CD14-positive monocyte (primary cell): ENCODE measurements at regions not wholly inside any gene's neighbourhood (a gene's known extent, or its start where the extent isn't known, plus 50 kb on each side); places are given as distances from the start of the nearest gene placed in this dataset.
A peak's percentile ranks its signal among the peaks of the same experiment; 100 is the strongest.

Source experiments
- DNase-seq, 3 donors: peaks; one replicate each; pipeline ENCODE4 v3.0.0-alpha.2; 2011 to 2022
- H2AFZ ChIP-seq: 2 replicates; pipeline ENCODE4 v1.6.0; 2012; ENCODE audit warnings: mild to moderate bottlenecking, low read depth, low read length, inconsistent platforms; ENCODE audit not compliant: insufficient read depth, poor library complexity, severe bottlenecking
- H3K27ac ChIP-seq, 2 donors: 1 replicate in 1 of 2; 2 replicates in 1 of 2; pipeline ENCODE4 v1.5.1; 2012 to 2013; ENCODE audit warnings: low read length in 2 of 2, control low read depth in 1 of 2, inconsistent platforms in 1 of 2, low read depth in 1 of 2, mild to moderate bottlenecking in 1 of 2
- H3K27me3 ChIP-seq, 2 donors: one replicate each; pipeline versions ENCODE4 v1.6.0 to v1.6.1; 2011 to 2013; ENCODE audit warnings: low read length in 2 of 2; ENCODE audit not compliant: control insufficient read depth in 2 of 2, insufficient read depth in 2 of 2
- H3K36me3 ChIP-seq, 2 donors: replicated peaks in 1 of 2; 1 replicate in 1 of 2; 2 replicates in 1 of 2; pipeline versions ENCODE4 v1.5.1 to v1.6.1; 2012 to 2013; ENCODE audit warnings: low read length in 2 of 2, control low read depth in 1 of 2, inconsistent platforms in 1 of 2, mild to moderate bottlenecking in 1 of 2; ENCODE audit not compliant: insufficient read depth in 2 of 2, control insufficient read depth in 1 of 2
- H3K4me1 ChIP-seq, 2 donors: 1 replicate in 1 of 2; 2 replicates in 1 of 2; pipeline versions ENCODE4 v1.5.1 to v1.6.1; 2012 to 2013; ENCODE audit warnings: low read length in 2 of 2, control low read depth in 1 of 2, inconsistent platforms in 1 of 2, mild to moderate bottlenecking in 1 of 2, moderate library complexity in 1 of 2; ENCODE audit not compliant: insufficient read depth in 2 of 2, control insufficient read depth in 1 of 2
- H3K4me2 ChIP-seq: replicated peaks from 2 replicates; pipeline ENCODE3; 2012; ENCODE audit warnings: low read length, moderate library complexity, mild to moderate bottlenecking; ENCODE audit not compliant: poor library complexity, severe bottlenecking; ENCODE audit errors: extremely low read depth
- H3K4me3 ChIP-seq, 3 experiments: fragments of 200-600 bp in 1 of 3; sonication (generic) in 1 of 3; replicated peaks in 1 of 3; 1 replicate in 2 of 3; 2 replicates in 1 of 3; pipeline ENCODE4 v1.5.1; 2011 to 2013; ENCODE audit warnings: low read length in 3 of 3, mild to moderate bottlenecking in 3 of 3, control low read depth in 2 of 3, low read depth in 2 of 3, inconsistent platforms in 1 of 3, moderate library complexity in 1 of 3
- H3K79me2 ChIP-seq: 2 replicates; pipeline ENCODE4 v1.6.0; 2012; ENCODE audit warnings: mild to moderate bottlenecking, control low read depth, inconsistent platforms, low read length, moderate library complexity; ENCODE audit not compliant: insufficient read depth
- H3K9ac ChIP-seq: 2 replicates; pipeline ENCODE4 v1.6.0; 2017; ENCODE audit warnings: low read length, mild to moderate bottlenecking; ENCODE audit not compliant: insufficient read depth, poor library complexity, severe bottlenecking
- H3K9me3 ChIP-seq, 2 donors: replicated peaks in 1 of 2; 1 replicate in 1 of 2; 2 replicates in 1 of 2; pipeline versions ENCODE4 v1.5.1 to v1.6.1; 2012 to 2013; ENCODE audit warnings: low read length in 2 of 2, control low read depth in 1 of 2; ENCODE audit not compliant: control insufficient read depth in 1 of 2, insufficient read depth in 1 of 2
- H4K20me1 ChIP-seq: 2 replicates; pipeline ENCODE4 v1.6.0; 2012; ENCODE audit warnings: mild to moderate bottlenecking, low read length, control low read depth, moderate library complexity; ENCODE audit not compliant: insufficient read depth
- H3K27ac Mint-ChIP-seq, 7 donors: one replicate each; pipeline ENCODE4 v1.8.0; 2020; ENCODE audit warnings: mild to moderate bottlenecking in 7 of 7, mixed read lengths in 7 of 7, moderate library complexity in 6 of 7, inconsistent platforms in 2 of 7
- H3K27me3 Mint-ChIP-seq, 3 donors: one replicate each; pipeline ENCODE4 v1.8.0; 2021 to 2022; ENCODE audit warnings: low read depth in 3 of 3, mild to moderate bottlenecking in 3 of 3, mixed read lengths in 3 of 3, moderate library complexity in 3 of 3, inconsistent platforms in 1 of 3
- H3K36me3 Mint-ChIP-seq, 2 donors: one replicate each; pipeline ENCODE4 v1.8.0; 2020; ENCODE audit warnings: mixed read lengths in 2 of 2, inconsistent platforms in 1 of 2, mild to moderate bottlenecking in 1 of 2
- H3K4me1 Mint-ChIP-seq: one replicate; pipeline ENCODE4 v1.8.0; 2020; ENCODE audit warnings: mild to moderate bottlenecking, mixed read lengths
- H3K4me3 Mint-ChIP-seq, 2 donors: one replicate each; pipeline ENCODE4 v1.8.0; 2020; ENCODE audit warnings: mild to moderate bottlenecking in 2 of 2, mixed read lengths in 2 of 2, moderate library complexity in 1 of 2
- H3K9me3 Mint-ChIP-seq, 7 donors: one replicate each; pipeline ENCODE4 v1.8.0; 2020 to 2022; ENCODE audit warnings: mixed read lengths in 7 of 7, mild to moderate bottlenecking in 6 of 7, moderate library complexity in 6 of 7, inconsistent platforms in 2 of 7
- CTCF ChIP-seq: fragments of 200-600 bp; IDR thresholded peaks from one replicate; pipeline ENCODE4 v1.8.0; 2022; ENCODE audit warnings: antibody characterized with exemption, mild to moderate bottlenecking
- WGBS: methylation state at CpG from one replicate; pipeline ENCODE4 v1.1.5; 2013; ENCODE audit warnings: missing lambda C conversion rate; ENCODE audit not compliant: insufficient coverage; 5-methylcytosine and 5-hydroxymethylcytosine counted together
- intact Hi-C, 2 donors: fragments of 100-400 bp; cut with micrococcal nuclease; formaldehyde crosslinking; loops; one replicate each; pipeline versions ENCODE4 v1.15.0 to v1.15.1; 2023

GRCh38 chr20:22652681-22653588, 68.6 kb upstream of the FOXA2 start:
- WGBS, result 96% methylated on average over 7 of the region's 19 CpGs
- Mint-ChIP-seq H3K4me3 (peak overlapping the region in 1 of 2 donors; percentile 12), H3K27me3 (peaks cover 3 to 10% (median 3%) of the 10 kb centered on the region in 3 donors), H3K36me3 (no peaks in the 10 kb centered on the region), H3K9me3 (peaks cover 0 to 5% (median 0%) of the 10 kb centered on the region in 7 donors), H3K4me1 (no peaks in the 10 kb centered on the region), H3K27ac (no peak overlapping the region)
- no peak overlapping the region for H3K27ac ChIP-seq
- H3K27me3 ChIP-seq, result no peaks in the 10 kb centered on the region
- no peak for TF ChIP-seq CTCF
- H2AFZ ChIP-seq, result no peak overlapping the region
- no peak overlapping the region for H3K9ac ChIP-seq
- intact Hi-C loops, result no loop called here
- no peaks in the 10 kb centered on the region for H3K36me3 ChIP-seq
- no peaks in the 10 kb centered on the region for H3K9me3 ChIP-seq
- no peak overlapping the region for H3K4me2 ChIP-seq
- H4K20me1 ChIP-seq, result no peaks in the 10 kb centered on the region
- no peak for DNase-seq
- no peaks in the 10 kb centered on the region for H3K79me2 ChIP-seq
- no peaks in the 10 kb centered on the region for H3K4me1 ChIP-seq
- no peak overlapping the region for H3K4me3 ChIP-seq

GRCh38 chr20:22653658-22654642, 69.6 kb upstream of the FOXA2 start:
- no peak overlapping the region for H3K27ac ChIP-seq
- Mint-ChIP-seq H3K27ac (no peak overlapping the region), H3K36me3 (no peaks in the 10 kb centered on the region), H3K4me1 (no peaks in the 10 kb centered on the region), H3K4me3 (no peak overlapping the region), H3K27me3 (peaks cover 3 to 8% (median 3%) of the 10 kb centered on the region in 3 donors), H3K9me3 (peaks cover 0 to 5% (median 0%) of the 10 kb centered on the region in 7 donors)
- no peak overlapping the region for H3K4me3 ChIP-seq
- 97% methylated on average over 19 of the region's 21 CpGs for WGBS
- no peak overlapping the region for H3K4me2 ChIP-seq
- intact Hi-C loops, result no loop called here
- no peaks in the 10 kb centered on the region for H4K20me1 ChIP-seq
- H2AFZ ChIP-seq, result no peak overlapping the region
- no peaks in the 10 kb centered on the region for H3K79me2 ChIP-seq
- TF ChIP-seq CTCF, result no peak
- no peaks in the 10 kb centered on the region for H3K36me3 ChIP-seq
- H3K27me3 ChIP-seq, result no peaks in the 10 kb centered on the region
- no peak overlapping the region for H3K9ac ChIP-seq
- no peaks in the 10 kb centered on the region for H3K4me1 ChIP-seq
- H3K9me3 ChIP-seq, result no peaks in the 10 kb centered on the region
- no peak for DNase-seq
